ENCODE measurements at regions not wholly inside any gene's neighbourhood (a gene's known extent, or its start where the extent isn't known, plus 50 kb on each side); places are given as distances from the start of the nearest gene placed in this dataset.
A peak's percentile ranks its signal among the peaks of the same experiment; 100 is the strongest.

DNA sequence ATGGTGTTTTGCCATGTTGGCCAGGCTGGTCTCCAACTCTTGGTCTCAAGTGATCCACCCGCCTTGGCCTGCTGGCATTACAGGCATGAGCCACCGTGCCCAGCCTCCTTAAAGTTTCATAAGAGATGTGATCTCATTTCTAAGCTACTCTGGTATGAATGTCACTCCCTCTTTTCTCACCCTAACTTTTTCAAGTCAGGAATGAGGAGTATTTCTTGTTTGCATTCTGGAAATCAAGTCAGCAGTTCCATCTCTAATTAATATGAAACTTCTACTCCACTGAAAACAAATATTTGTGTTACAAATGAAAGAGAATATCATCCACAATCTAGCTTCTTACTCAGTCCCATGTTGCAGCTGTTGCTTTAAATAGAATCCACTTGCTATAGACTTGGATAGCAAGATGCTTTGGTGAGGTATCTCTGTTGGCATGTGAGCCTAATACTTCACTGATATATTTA, 61.3 kb downstream of the ARF6 start:
- H3K9me3 Mint-ChIP-seq, result no peaks in the 10 kb centered on the region
- no peak for TF ChIP-seq CTCF (conservative IDR thresholded peaks at IDR 0.05)
- H3K4me1 Mint-ChIP-seq, result no peaks in the 10 kb centered on the region
- no peak overlapping the region for H3K9ac ChIP-seq (ENCODE audit: extremely low read depth, low read length, poor library complexity, severe bottlenecking)
- H3K9me3 ChIP-seq (ENCODE audit: control insufficient read depth, low read length), result no peaks in the 10 kb centered on the region
- no peaks in the 10 kb centered on the region for H3K36me3 Mint-ChIP-seq (ENCODE audit: low read depth)
- H3K4me3 Mint-ChIP-seq, result no peak overlapping the region
- peak; percentile 32 for DNase-seq
- H3K27me3 ChIP-seq (ENCODE audit: control insufficient read depth, insufficient read depth, low read length, poor library complexity, severe bottlenecking), result no peaks in the 10 kb centered on the region
- H3K27me3 Mint-ChIP-seq (ENCODE audit: insufficient read depth), result no peaks in the 10 kb centered on the region
- no peaks in the 10 kb centered on the region for H3K36me3 ChIP-seq (ENCODE audit: control insufficient read depth, insufficient read depth, low read length)
- H3K27ac ChIP-seq (ENCODE audit: low read depth, low read length), result no peak overlapping the region
- H3K4me3 ChIP-seq (ENCODE audit: low read length), result no peak overlapping the region
- no peak overlapping the region for H3K27ac Mint-ChIP-seq
- 93 to 100% methylated on average over 2 of the region's 2 CpGs for WGBS, 2 experiments (ENCODE audit: insufficient coverage in 1 of 2, insufficient read length in 1 of 2)
- no peaks in the 10 kb centered on the region for H3K4me1 ChIP-seq (ENCODE audit: control insufficient read depth, insufficient read depth, low read length)

- no peak overlapping the region for H3K27ac Mint-ChIP-seq
- H3K9me3 Mint-ChIP-seq, result no peaks in the 10 kb centered on the region
- peak; percentile 26 for DNase-seq
- Histone ChIP-seq H3K27me3 (ENCODE audit: control insufficient read depth, insufficient read depth, low read length, poor library complexity, severe bottlenecking) (no peaks in the 10 kb centered on the region), H3K9ac (ENCODE audit: extremely low read depth, low read length, poor library complexity, severe bottlenecking) (no peak overlapping the region), H3K36me3 (ENCODE audit: control insufficient read depth, insufficient read depth, low read length) (no peaks in the 10 kb centered on the region), H3K9me3 (ENCODE audit: control insufficient read depth, low read length) (no peaks in the 10 kb centered on the region), H3K27ac (ENCODE audit: low read depth, low read length) (no peak overlapping the region), H3K4me1 (ENCODE audit: control insufficient read depth, insufficient read depth, low read length) (no peaks in the 10 kb centered on the region), H3K4me3 (ENCODE audit: low read length) (no peak overlapping the region)
- no peaks in the 10 kb centered on the region for H3K4me1 Mint-ChIP-seq
- no peak overlapping the region for H3K4me3 Mint-ChIP-seq
- no peaks in the 10 kb centered on the region for H3K36me3 Mint-ChIP-seq (ENCODE audit: low read depth)
- TF ChIP-seq CTCF (conservative IDR thresholded peaks at IDR 0.05), result no peak
- no peaks in the 10 kb centered on the region for H3K27me3 Mint-ChIP-seq (ENCODE audit: insufficient read depth)
Observed at GRCh38 chr14:49955024-49955423, 62.1 kb downstream of the ARF6 start.

GRCh38 chr14:49957089-49957852, 64.4 kb downstream of the ARF6 start:
- no peak overlapping the region for H3K27ac ChIP-seq (ENCODE audit: low read depth, low read length)

More at GRCh38 chr14:49957089-49957852, 64.4 kb downstream of the ARF6 start:
- H3K9ac ChIP-seq (ENCODE audit: extremely low read depth, low read length, poor library complexity, severe bottlenecking), result no peak overlapping the region
- peak; percentile 29 for DNase-seq
- H3K36me3 ChIP-seq (ENCODE audit: control insufficient read depth, insufficient read depth, low read length), result no peaks in the 10 kb centered on the region
- no peak overlapping the region for H3K4me3 Mint-ChIP-seq
- WGBS, 2 experiments (ENCODE audit: insufficient coverage in 1 of 2, insufficient read length in 1 of 2), result 86 to 94% methylated on average over 4 to 7 of the region's 7 CpGs
- H3K4me1 ChIP-seq (ENCODE audit: control insufficient read depth, insufficient read depth, low read length), result no peaks in the 10 kb centered on the region
- H3K27ac Mint-ChIP-seq, result no peak overlapping the region
- H3K9me3 Mint-ChIP-seq, result no peaks in the 10 kb centered on the region
- H3K4me1 Mint-ChIP-seq, result no peaks in the 10 kb centered on the region
- H3K36me3 Mint-ChIP-seq (ENCODE audit: low read depth), result no peaks in the 10 kb centered on the region
- no peak overlapping the region for H3K4me3 ChIP-seq (ENCODE audit: low read length)
- H3K27me3 Mint-ChIP-seq (ENCODE audit: insufficient read depth), result no peaks in the 10 kb centered on the region
- TF ChIP-seq CTCF (conservative IDR thresholded peaks at IDR 0.05), result no peak
- H3K27me3 ChIP-seq (ENCODE audit: control insufficient read depth, insufficient read depth, low read length, poor library complexity, severe bottlenecking), result no peaks in the 10 kb centered on the region
- H3K9me3 ChIP-seq (ENCODE audit: control insufficient read depth, low read length), result no peaks in the 10 kb centered on the region
